OCI-LY1 (cell line): ENCODE measurements at regions not wholly inside any gene's neighbourhood (a gene's known extent, or its start where the extent isn't known, plus 50 kb on each side); places are given as distances from the start of the nearest gene placed in this dataset.

Source experiments
- H2AFZ ChIP-seq: fragments of 200-600 bp; sonication (generic), shearing (Covaris generic); 2 replicates; pipeline ENCODE4 v1.6.0; 2014; ENCODE audit warnings: antibody characterized with exemption, mild to moderate bottlenecking, low read length
- H3F3A ChIP-seq: fragments of 200-600 bp; sonication (generic), shearing (Covaris generic); 2 replicates; pipeline ENCODE4 v1.6.0; 2014; ENCODE audit warnings: mild to moderate bottlenecking, antibody characterized with exemption, low read length, moderate library complexity; ENCODE audit not compliant: insufficient read depth
- H3K27ac ChIP-seq: fragments of 200-600 bp; sonication (generic); 2 replicates; pipeline ENCODE4 v1.5.1; 2014; ENCODE audit warnings: low read length, mixed run types, mild to moderate bottlenecking, low read depth; ENCODE audit not compliant: poor library complexity, severe bottlenecking
- H3K27me3 ChIP-seq: fragments of 200-600 bp; sonication (generic); 2 replicates; pipeline ENCODE4 v1.6.0; 2014; ENCODE audit warnings: antibody characterized with exemption, mild to moderate bottlenecking, low read length, moderate library complexity; ENCODE audit not compliant: insufficient read depth
- H3K36me3 ChIP-seq: fragments of 200-600 bp; sonication (generic); 2 replicates; pipeline ENCODE4 v1.6.1; 2014; ENCODE audit warnings: mild to moderate bottlenecking, antibody characterized with exemption, low read length, moderate library complexity, mixed read lengths; ENCODE audit not compliant: insufficient read depth
- H3K4me1 ChIP-seq: fragments of 200-600 bp; sonication (generic); 2 replicates; pipeline ENCODE4 v1.5.1; 2014; ENCODE audit warnings: mild to moderate bottlenecking, low read length, moderate library complexity; ENCODE audit not compliant: insufficient read depth, severe bottlenecking
- H3K4me2 ChIP-seq: fragments of 200-600 bp; sonication (generic), shearing (Covaris generic); 2 replicates; pipeline ENCODE4 v1.6.1; 2014; ENCODE audit warnings: low read length
- H3K4me3 ChIP-seq: fragments of 200-600 bp; sonication (generic); 2 replicates; pipeline ENCODE4 v1.5.1; 2014; ENCODE audit warnings: low read length, low read depth, mild to moderate bottlenecking, mixed read lengths; ENCODE audit not compliant: poor library complexity, severe bottlenecking
- H3K79me2 ChIP-seq: fragments of 200-600 bp; shearing (Covaris generic); 2 replicates; pipeline ENCODE4 v1.6.1; 2016; ENCODE audit warnings: mixed run types, low read length, mixed read lengths; ENCODE audit not compliant: insufficient read depth
- H3K9ac ChIP-seq: fragments of 200-600 bp; sonication (generic), shearing (Covaris generic); 2 replicates; pipeline ENCODE4 v1.6.1; 2014; ENCODE audit warnings: mild to moderate bottlenecking, low read length, mixed read lengths
- H3K9me2 ChIP-seq: fragments of 200-600 bp; sonication (generic), shearing (Covaris generic); 2 replicates; pipeline ENCODE4 v1.6.1; 2014; ENCODE audit warnings: low read depth, mild to moderate bottlenecking, low read length, mixed read lengths
- H3K9me3 ChIP-seq: fragments of 200-600 bp; shearing (Covaris generic); 2 replicates; pipeline ENCODE4 v1.6.1; 2014; ENCODE audit warnings: low read length, mixed read lengths
- H4K20me1 ChIP-seq: fragments of 200-600 bp; sonication (generic), shearing (Covaris generic); 2 replicates; pipeline ENCODE4 v1.6.0; 2016; ENCODE audit warnings: mild to moderate bottlenecking, low read length; ENCODE audit not compliant: insufficient read depth
- EZH2 ChIP-seq: fragments of 200-600 bp; sonication (generic), shearing (Covaris generic); IDR thresholded peaks from 2 replicates; pipeline ENCODE4 v1.8.0; 2017; ENCODE audit warnings: borderline replicate concordance, mixed run types, mild to moderate bottlenecking, antibody characterized with exemption, low read length, moderate library complexity, mixed read lengths
- TF ChIP-seq, protein P1 (sequence below): fragments of 200-600 bp; sonication (generic), shearing (Covaris generic); IDR thresholded peaks from 2 replicates; pipeline ENCODE4 v1.5.1; 2017; ENCODE audit warnings: mild to moderate bottlenecking, antibody characterized with exemption, low read length, moderate library complexity, mixed read lengths

DNA sequence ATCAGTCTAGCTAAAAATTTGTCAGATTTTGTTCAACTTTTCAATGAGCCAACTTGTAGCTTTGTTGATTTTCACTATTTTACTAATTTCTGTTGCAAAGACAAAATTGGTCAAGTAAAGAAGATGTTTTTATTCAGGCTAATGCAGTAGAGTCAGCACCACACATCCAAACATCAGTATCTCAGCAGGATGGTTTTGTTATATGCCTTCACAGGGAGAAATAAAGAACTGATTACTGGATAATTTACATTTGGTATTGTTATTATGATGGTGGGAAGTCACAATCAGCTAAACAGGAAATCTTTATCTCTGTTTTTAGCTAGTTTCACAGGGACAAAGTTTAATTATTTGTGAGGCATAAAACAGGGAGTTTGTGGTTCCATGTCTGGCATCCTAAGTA lies 713.4 kb downstream of the SLITRK5 start:
- Histone ChIP-seq H3K27me3 (no peaks in the 10 kb centered on the region), H2AFZ (no peak overlapping the region), H3K9me3 (no peaks in the 10 kb centered on the region), H3K4me2 (no peak overlapping the region), H4K20me1 (no peaks in the 10 kb centered on the region), H3K4me1 (no peaks in the 10 kb centered on the region), H3K36me3 (no peaks in the 10 kb centered on the region), H3K4me3 (no peak overlapping the region), H3F3A (no peaks in the 10 kb centered on the region), H3K9me2 (no peaks in the 10 kb centered on the region), H3K79me2 (no peaks in the 10 kb centered on the region), H3K9ac (no peak overlapping the region), H3K27ac (no peak overlapping the region)
- no peak for TF ChIP-seq EZH2
- TF ChIP-seq, protein P1, sequence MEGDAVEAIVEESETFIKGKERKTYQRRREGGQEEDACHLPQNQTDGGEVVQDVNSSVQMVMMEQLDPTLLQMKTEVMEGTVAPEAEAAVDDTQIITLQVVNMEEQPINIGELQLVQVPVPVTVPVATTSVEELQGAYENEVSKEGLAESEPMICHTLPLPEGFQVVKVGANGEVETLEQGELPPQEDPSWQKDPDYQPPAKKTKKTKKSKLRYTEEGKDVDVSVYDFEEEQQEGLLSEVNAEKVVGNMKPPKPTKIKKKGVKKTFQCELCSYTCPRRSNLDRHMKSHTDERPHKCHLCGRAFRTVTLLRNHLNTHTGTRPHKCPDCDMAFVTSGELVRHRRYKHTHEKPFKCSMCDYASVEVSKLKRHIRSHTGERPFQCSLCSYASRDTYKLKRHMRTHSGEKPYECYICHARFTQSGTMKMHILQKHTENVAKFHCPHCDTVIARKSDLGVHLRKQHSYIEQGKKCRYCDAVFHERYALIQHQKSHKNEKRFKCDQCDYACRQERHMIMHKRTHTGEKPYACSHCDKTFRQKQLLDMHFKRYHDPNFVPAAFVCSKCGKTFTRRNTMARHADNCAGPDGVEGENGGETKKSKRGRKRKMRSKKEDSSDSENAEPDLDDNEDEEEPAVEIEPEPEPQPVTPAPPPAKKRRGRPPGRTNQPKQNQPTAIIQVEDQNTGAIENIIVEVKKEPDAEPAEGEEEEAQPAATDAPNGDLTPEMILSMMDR = no peak

DNA sequence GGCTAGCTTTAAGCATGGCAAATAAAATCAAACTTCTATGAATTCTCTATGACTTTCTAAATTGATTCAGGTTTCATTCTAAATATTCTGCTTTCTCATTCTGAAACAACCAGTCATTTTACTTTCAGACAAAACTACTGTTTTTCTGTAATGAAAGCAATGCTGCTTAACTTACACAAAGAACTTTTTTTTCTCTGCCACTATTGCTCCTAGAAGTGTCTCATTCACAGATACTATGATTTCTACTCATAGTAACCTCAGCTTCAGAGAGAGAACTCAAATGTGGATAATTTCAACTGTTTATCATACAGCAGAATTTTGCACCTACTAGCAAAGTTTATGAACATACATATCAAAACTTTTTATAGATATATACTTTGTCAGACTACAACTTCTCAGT lies 724.6 kb downstream of the SLITRK5 start:
- no peaks in the 10 kb centered on the region for H3K27me3 ChIP-seq
- H3K9me2 ChIP-seq = no peaks in the 10 kb centered on the region
- no peak overlapping the region for H3K4me2 ChIP-seq
- no peaks in the 10 kb centered on the region for H4K20me1 ChIP-seq
- no peaks in the 10 kb centered on the region for H3F3A ChIP-seq
- no peak for TF ChIP-seq EZH2
- TF ChIP-seq, protein P1 = no peak
- H3K9me3 ChIP-seq = no peaks in the 10 kb centered on the region
- H3K36me3 ChIP-seq = no peaks in the 10 kb centered on the region
- no peak overlapping the region for H3K27ac ChIP-seq
- H3K79me2 ChIP-seq = no peaks in the 10 kb centered on the region
- H3K4me3 ChIP-seq = no peak overlapping the region
- H2AFZ ChIP-seq = no peak overlapping the region
- no peaks in the 10 kb centered on the region for H3K4me1 ChIP-seq
- H3K9ac ChIP-seq = no peak overlapping the region

DNA sequence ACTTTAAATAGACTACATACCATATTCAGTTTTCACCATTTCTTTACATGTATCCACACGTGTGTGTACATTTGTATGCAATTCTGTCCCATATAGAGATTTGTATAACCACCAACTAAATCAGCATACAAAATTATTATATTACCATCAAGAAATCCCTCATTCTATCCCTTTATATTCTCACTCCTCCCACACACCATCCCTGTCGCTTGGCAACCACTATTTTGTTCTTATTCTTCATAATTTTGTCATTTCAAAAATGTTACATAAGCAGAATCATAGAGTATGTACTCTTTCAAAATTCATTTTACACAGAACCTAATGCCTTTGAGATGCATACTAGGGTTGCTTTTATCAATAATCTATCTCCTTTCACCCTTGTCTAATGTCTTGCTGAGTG lies 740.5 kb downstream of the SLITRK5 start:
- TF ChIP-seq, protein P1 = no peak
- no peak for TF ChIP-seq EZH2
- H4K20me1 ChIP-seq = no peaks in the 10 kb centered on the region
- H3K4me3 ChIP-seq = no peak overlapping the region
- no peak overlapping the region for H3K4me2 ChIP-seq
- H3K36me3 ChIP-seq = no peaks in the 10 kb centered on the region
- H2AFZ ChIP-seq = no peak overlapping the region
- H3K4me1 ChIP-seq = no peaks in the 10 kb centered on the region
- no peak overlapping the region for H3K9ac ChIP-seq
- no peaks in the 10 kb centered on the region for H3K27me3 ChIP-seq
- no peaks in the 10 kb centered on the region for H3K79me2 ChIP-seq
- H3F3A ChIP-seq = no peaks in the 10 kb centered on the region
- H3K27ac ChIP-seq = no peak overlapping the region
- no peaks in the 10 kb centered on the region for H3K9me3 ChIP-seq
- no peaks in the 10 kb centered on the region for H3K9me2 ChIP-seq
